ENCODE measurements at regions not wholly inside any gene's neighbourhood (a gene's known extent, or its start where the extent isn't known, plus 50 kb on each side); places are given as distances from the start of the nearest gene placed in this dataset.

- Histone ChIP-seq H3K9me3 (no peaks in the 10 kb centered on the region), H3K27ac (no peak overlapping the region), H3K4me1 (no peaks in the 10 kb centered on the region), H3K36me3 (no peaks in the 10 kb centered on the region), H3K27me3 (no peaks in the 10 kb centered on the region), H3K4me3 (no peak overlapping the region)
- ATAC-seq (no peak), DNase-seq (no peak)
- in situ Hi-C loops (cut with MboI; ENCODE audit: low sequenced_read_pairs in 4 of 4), result no loop called here
- TF ChIP-seq POLR2A (IDR thresholded peaks at IDR 0.05) (no peak), CTCF (IDR thresholded peaks at IDR 0.05 in 4 of 5, conservative IDR thresholded peaks at IDR 0.05 in 1 of 5) (no peak)
- intact Hi-C loops (cut with DNase I; ENCODE audit: low total_unique reads), result no loop called here
Observed at GRCh38 chr10:36116731-36117130, 474.6 kb upstream of the FZD8 start.

DNA sequence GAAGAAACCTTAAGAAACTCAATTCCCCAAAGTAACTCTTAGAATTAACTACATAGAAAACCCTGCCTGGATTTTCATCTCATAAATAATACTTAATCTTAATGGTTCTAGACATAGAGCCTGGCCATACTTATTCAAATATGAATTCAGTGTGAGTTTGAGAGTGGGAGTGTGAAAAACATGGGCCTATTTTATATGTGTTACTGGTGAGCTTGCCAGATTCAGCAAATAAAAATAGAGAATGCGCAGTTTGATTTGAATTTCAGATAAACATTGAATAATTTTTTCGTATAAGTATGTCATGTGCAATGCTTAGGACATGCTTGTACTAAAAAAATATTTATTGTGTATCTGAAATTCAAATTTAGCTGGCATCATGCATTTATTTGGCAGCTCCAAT lies 473.9 kb upstream of the FZD8 start:
- in situ Hi-C loops (cut with MboI; ENCODE audit: low sequenced_read_pairs in 4 of 4) (no loop called here), intact Hi-C loops (cut with DNase I; ENCODE audit: low total_unique reads) (no loop called here)
- Histone ChIP-seq H3K4me1 (no peaks in the 10 kb centered on the region), H3K9me3 (no peaks in the 10 kb centered on the region), H3K36me3 (no peaks in the 10 kb centered on the region), H3K27ac (no peak overlapping the region), H3K27me3 (no peaks in the 10 kb centered on the region), H3K4me3 (no peak overlapping the region)
- TF ChIP-seq POLR2A (IDR thresholded peaks at IDR 0.05) (no peak), CTCF (IDR thresholded peaks at IDR 0.05 in 4 of 5, conservative IDR thresholded peaks at IDR 0.05 in 1 of 5) (no peak)
- no peak for ATAC-seq
- no peak for DNase-seq

- H3K27ac ChIP-seq, result no peak overlapping the region
- no peaks in the 10 kb centered on the region for H3K36me3 ChIP-seq
- no peaks in the 10 kb centered on the region for H3K27me3 ChIP-seq
- in situ Hi-C loops (cut with MboI; ENCODE audit: low sequenced_read_pairs in 4 of 4), result no loop called here
- no peak for TF ChIP-seq POLR2A (IDR thresholded peaks at IDR 0.05)
- DNase-seq (no peak), ATAC-seq (no peak)
- no peaks in the 10 kb centered on the region for H3K4me1 ChIP-seq
- H3K4me3 ChIP-seq, result no peak overlapping the region
- intact Hi-C loops (cut with DNase I; ENCODE audit: low total_unique reads), result no loop called here
- H3K9me3 ChIP-seq, result no peaks in the 10 kb centered on the region
Observed at GRCh38 chr10:36115364-36115763, 473.3 kb upstream of the FZD8 start.

DNA sequence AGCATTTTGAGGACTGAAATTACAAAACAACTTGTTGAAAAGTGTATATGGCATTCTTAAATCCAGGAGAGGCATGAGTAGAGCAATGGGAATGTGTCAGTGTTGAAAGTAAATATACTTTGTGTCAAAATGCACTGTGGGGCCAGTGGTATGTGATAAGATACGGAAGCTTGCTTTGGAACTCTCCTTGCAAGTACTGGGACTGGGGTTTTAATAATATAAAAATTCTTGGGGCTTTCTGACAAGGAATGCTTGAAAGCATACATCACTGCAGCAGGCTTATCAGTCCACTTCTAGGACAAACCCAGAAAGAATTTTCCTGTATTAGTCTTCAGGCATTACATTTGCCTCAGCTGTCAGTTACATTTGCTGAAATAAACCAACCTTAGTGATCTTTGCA lies 472.8 kb upstream of the FZD8 start:
- no peak for TF ChIP-seq POLR2A (IDR thresholded peaks at IDR 0.05)
- no peak for TF ChIP-seq CTCF (IDR thresholded peaks at IDR 0.05 in 4 of 5, conservative IDR thresholded peaks at IDR 0.05 in 1 of 5)
- Histone ChIP-seq H3K4me1 (no peaks in the 10 kb centered on the region), H3K36me3 (no peaks in the 10 kb centered on the region), H3K27me3 (no peaks in the 10 kb centered on the region), H3K4me3 (no peak overlapping the region), H3K27ac (no peak overlapping the region), H3K9me3 (no peaks in the 10 kb centered on the region)
- no peak for DNase-seq
- ATAC-seq, result no peak
- intact Hi-C loops (cut with DNase I; ENCODE audit: low total_unique reads), result no loop called here
- in situ Hi-C loops (cut with MboI; ENCODE audit: low sequenced_read_pairs in 4 of 4), result no loop called here

GRCh38 chr10:36114141-36114540 lies 472.0 kb upstream of the FZD8 start:
- ATAC-seq (no peak), DNase-seq (no peak)
- Histone ChIP-seq H3K4me3 (no peak overlapping the region), H3K9me3 (no peaks in the 10 kb centered on the region), H3K36me3 (no peaks in the 10 kb centered on the region), H3K27ac (no peak overlapping the region), H3K27me3 (no peaks in the 10 kb centered on the region), H3K4me1 (no peaks in the 10 kb centered on the region)
- TF ChIP-seq CTCF (IDR thresholded peaks at IDR 0.05 in 4 of 5, conservative IDR thresholded peaks at IDR 0.05 in 1 of 5) (no peak), POLR2A (IDR thresholded peaks at IDR 0.05) (no peak)
- intact Hi-C loops (cut with DNase I; ENCODE audit: low total_unique reads), result no loop called here
- in situ Hi-C loops (cut with MboI; ENCODE audit: low sequenced_read_pairs in 4 of 4), result no loop called here

All from gastrocnemius medialis (tissue), 4 donors.